WTC11 (cell line): ENCODE measurements at regions not wholly inside any gene's neighbourhood (a gene's known extent, or its start where the extent isn't known, plus 50 kb on each side); places are given as distances from the start of the nearest gene placed in this dataset.

Experiments
- CDX4 ChIP-seq: fragments of 250-450 bp; sonication (Bioruptor Pico); IDR thresholded peaks from 2 replicates; pipeline ENCODE4 v1.9.0; 2021; ENCODE audit warnings: moderate library complexity, mild to moderate bottlenecking, inconsistent platforms, borderline replicate concordance
- CREM ChIP-seq: sonication (generic); formaldehyde crosslinking; IDR thresholded peaks from 2 replicates; pipeline ENCODE4 v1.8.1; 2022; ENCODE audit warnings: mild to moderate bottlenecking, missing genetic modification reagents, moderate library complexity
- CTCF ChIP-seq: fragments of 200-600 bp; IDR thresholded peaks from 2 replicates; pipeline ENCODE4 v1.8.0; 2022; ENCODE audit warnings: antibody characterized with exemption
- FOXJ3 ChIP-seq: sonication (generic); formaldehyde crosslinking; IDR thresholded peaks from 2 replicates; pipeline ENCODE4 v1.9.0; 2021; ENCODE audit warnings: missing genetic modification reagents, mild to moderate bottlenecking, borderline replicate concordance
- JUN ChIP-seq: sonication (generic); formaldehyde crosslinking; IDR thresholded peaks from 2 replicates; pipeline ENCODE4 v1.8.0; 2023; ENCODE audit warnings: mild to moderate bottlenecking, missing genetic modification reagents
- MAX ChIP-seq: sonication (generic); formaldehyde crosslinking; IDR thresholded peaks from 2 replicates; pipeline ENCODE4 v1.8.0; 2022; ENCODE audit warnings: mild to moderate bottlenecking, missing genetic modification reagents
- MYBL2 ChIP-seq: sonication (generic); formaldehyde crosslinking; IDR thresholded peaks from 2 replicates; pipeline ENCODE4 v1.8.1; 2023; ENCODE audit warnings: mild to moderate bottlenecking, moderate library complexity, missing genetic modification reagents
- NR1H2 ChIP-seq: sonication (generic); formaldehyde crosslinking; IDR thresholded peaks from 2 replicates; pipeline ENCODE4 v1.9.0; 2021; ENCODE audit warnings: mild to moderate bottlenecking, moderate library complexity, missing genetic modification reagents
- RELA ChIP-seq: sonication (generic); formaldehyde crosslinking; IDR thresholded peaks from 2 replicates; pipeline ENCODE4 v1.8.1; 2022; ENCODE audit warnings: missing genetic modification reagents, mild to moderate bottlenecking, borderline replicate concordance

GRCh38 chr10:128421371-128422160, 295.3 kb upstream of the MKI67 start:
- TF ChIP-seq CDX4 (CRISPR knock-in tag) = no peak
- no peak for TF ChIP-seq MAX (CRISPR knock-in tag)
- TF ChIP-seq FOXJ3 (CRISPR knock-in tag) = no peak
- no peak for TF ChIP-seq MYBL2
- TF ChIP-seq CTCF = no peak
- no peak for TF ChIP-seq NR1H2 (CRISPR knock-in tag)
- no peak for TF ChIP-seq JUN
- TF ChIP-seq CREM (CRISPR knock-in tag) = no peak
- no peak for TF ChIP-seq RELA (CRISPR knock-in tag)
